GM23338 (cell line): ENCODE measurements at regions not wholly inside any gene's neighbourhood (a gene's known extent, or its start where the extent isn't known, plus 50 kb on each side); places are given as distances from the start of the nearest gene placed in this dataset.

Experiments used
- ATAC-seq: fragments of 200-7000 bp; cut with Tn5 transposase; 3 replicates; pipeline ENCODE4 v1.9.1; 2020
- DNase-seq: peaks from one replicate; pipeline ENCODE4 v3.0.0-alpha.2; 2015; ENCODE audit warnings: low spot score
- H2AFZ ChIP-seq: fragments of 200-600 bp; sonication (generic); 2 replicates; pipeline ENCODE4 v1.8.0; 2016; ENCODE audit warnings: antibody characterized with exemption, mild to moderate bottlenecking, moderate library complexity
- H3F3A ChIP-seq: fragments of 200-600 bp; sonication (generic); replicated peaks from 2 replicates; pipeline ENCODE4 v1.8.0; 2017; ENCODE audit warnings: antibody characterized with exemption, mixed run types, low read depth
- H3K27ac ChIP-seq: fragments of 200-600 bp; sonication (generic); 2 replicates; pipeline ENCODE4 v1.6.1; 2016; ENCODE audit warnings: low read depth
- H3K27me3 ChIP-seq: fragments of 200-600 bp; sonication (generic); 2 replicates; pipeline ENCODE4 v1.8.0; 2016; ENCODE audit warnings: mild to moderate bottlenecking, mixed run types, moderate library complexity; ENCODE audit not compliant: insufficient read depth
- H3K36me3 ChIP-seq: fragments of 200-600 bp; sonication (generic); 2 replicates; pipeline ENCODE4 v1.8.0; 2016; ENCODE audit warnings: mild to moderate bottlenecking; ENCODE audit not compliant: insufficient read depth
- H3K4me1 ChIP-seq: fragments of 200-600 bp; sonication (generic); 2 replicates; pipeline ENCODE4 v1.8.0; 2016; ENCODE audit warnings: mild to moderate bottlenecking, moderate library complexity; ENCODE audit not compliant: insufficient read depth
- H3K4me2 ChIP-seq: fragments of 200-600 bp; sonication (generic); 2 replicates; pipeline ENCODE4 v1.7.1; 2017; ENCODE audit warnings: mixed run types
- H3K4me3 ChIP-seq: fragments of 200-600 bp; sonication (generic); 2 replicates; pipeline ENCODE4 v1.6.1; 2016; ENCODE audit warnings: mixed run types
- H3K79me2 ChIP-seq: fragments of 200-600 bp; sonication (generic); replicated peaks from 2 replicates; pipeline ENCODE4 v1.8.0; 2017; ENCODE audit warnings: mild to moderate bottlenecking; ENCODE audit not compliant: insufficient read depth
- H3K9me2 ChIP-seq: fragments of 200-600 bp; sonication (generic); 2 replicates; pipeline ENCODE4 v1.8.0; 2017; ENCODE audit not compliant: insufficient read depth
- H4K20me1 ChIP-seq: fragments of 200-600 bp; sonication (generic); replicated peaks from 2 replicates; pipeline ENCODE4 v1.8.0; 2017; ENCODE audit warnings: mild to moderate bottlenecking; ENCODE audit not compliant: insufficient read depth
- H3K27ac Mint-ChIP-seq: 2 replicates; pipeline ENCODE4 v1.8.0; 2020; ENCODE audit warnings: inconsistent platforms, mild to moderate bottlenecking, moderate library complexity, mixed read lengths
- H3K27me3 Mint-ChIP-seq: 3 replicates; pipeline ENCODE4 v1.8.0; 2022; ENCODE audit warnings: low read depth, mild to moderate bottlenecking, moderate library complexity, mixed read lengths, inconsistent platforms; ENCODE audit not compliant: insufficient read depth, poor library complexity
- H3K36me3 Mint-ChIP-seq: 3 replicates; pipeline ENCODE4 v1.8.0; 2021; ENCODE audit warnings: low read depth, mild to moderate bottlenecking, inconsistent platforms, moderate library complexity, mixed read lengths
- H3K4me1 Mint-ChIP-seq: 3 replicates; pipeline ENCODE4 v1.8.0; 2020; ENCODE audit warnings: mild to moderate bottlenecking, inconsistent platforms, mixed read lengths
- H3K4me3 Mint-ChIP-seq: 3 replicates; pipeline ENCODE4 v1.8.0; 2021; ENCODE audit warnings: moderate library complexity, mild to moderate bottlenecking, inconsistent platforms, mixed read lengths
- H3K9me3 Mint-ChIP-seq: 3 replicates; pipeline ENCODE4 v1.8.0; 2020; ENCODE audit warnings: moderate library complexity, mild to moderate bottlenecking, inconsistent platforms, mixed read lengths
- CTCF ChIP-seq, 2 experiments: fragments of 200-600 bp in 1 of 2; sonication (generic) in 1 of 2; conservative IDR thresholded peaks; 2 replicates each; pipeline versions ENCODE4 v1.5.1 to v1.6.1; 2016 to 2017; ENCODE audit warnings: antibody characterized with exemption in 2 of 2, low read depth in 2 of 2, mild to moderate bottlenecking in 2 of 2, moderate library complexity in 1 of 2
- EZH2 ChIP-seq: fragments of 200-600 bp; sonication (generic); IDR thresholded peaks from one replicate; pipeline ENCODE4 v1.8.0; 2017; ENCODE audit warnings: antibody characterized with exemption, mild to moderate bottlenecking, low read depth; ENCODE audit not compliant: unreplicated experiment
- EZH2phosphoT487 ChIP-seq: fragments of 200-600 bp; sonication (generic); IDR thresholded peaks from one replicate; pipeline ENCODE4 v1.8.1; 2018; ENCODE audit warnings: antibody characterized with exemption; ENCODE audit not compliant: unreplicated experiment
- POLR2AphosphoS5 ChIP-seq: IDR thresholded peaks from 2 replicates; pipeline ENCODE4 v1.6.1; 2016; ENCODE audit warnings: antibody characterized with exemption, low read depth
- REST ChIP-seq: IDR thresholded peaks from one replicate; pipeline ENCODE4 v1.6.1; 2018; ENCODE audit warnings: antibody characterized with exemption; ENCODE audit not compliant: unreplicated experiment
- STAT1 ChIP-seq: IDR thresholded peaks from one replicate; pipeline ENCODE4 v1.6.1; 2016; ENCODE audit warnings: antibody characterized with exemption; ENCODE audit not compliant: unreplicated experiment
- ZNF114 ChIP-seq: fragments of 250-450 bp; sonication (Bioruptor Pico); IDR thresholded peaks from 2 replicates; pipeline ENCODE4 v1.5.0; 2020; ENCODE audit warnings: mild to moderate bottlenecking, moderate library complexity
- ZNF462 ChIP-seq: fragments of 250-450 bp; sonication (Bioruptor Pico); IDR thresholded peaks from 2 replicates; pipeline ENCODE4 v1.5.0; 2020; ENCODE audit warnings: mild to moderate bottlenecking, moderate library complexity

GRCh38 chr2:44084850-44085249 lies 83.8 kb upstream of the PPM1B start:
- no peak for ATAC-seq
- Histone ChIP-seq H4K20me1 (no peaks in the 10 kb centered on the region), H3K4me1 (peaks cover 21% of the 10 kb centered on the region), H3K27ac (no peak overlapping the region), H3F3A (no peaks in the 10 kb centered on the region; the same call in 1 of the 2 replicates), H3K36me3 (no peaks in the 10 kb centered on the region), H3K9me2 (no peaks in the 10 kb centered on the region), H3K27me3 (no peaks in the 10 kb centered on the region), H3K79me2 (no peaks in the 10 kb centered on the region), H3K4me3 (no peak overlapping the region), H2AFZ (no peak overlapping the region), H3K4me2 (no peak overlapping the region)
- DNase-seq = no peak
- Mint-ChIP-seq H3K4me1 (peaks cover 29% of the 10 kb centered on the region), H3K4me3 (no peak overlapping the region), H3K36me3 (no peaks in the 10 kb centered on the region), H3K27me3 (peaks cover 5% of the 10 kb centered on the region), H3K27ac (no peak overlapping the region), H3K9me3 (no peaks in the 10 kb centered on the region)
- TF ChIP-seq POLR2AphosphoS5 = no peak

GRCh38 chr2:44086629-44087028 lies 82.0 kb upstream of the PPM1B start:
- Histone ChIP-seq H3K4me2 (peak overlapping the region; percentile 61), H2AFZ (peak overlapping the region; percentile 75), H3K9me2 (no peaks in the 10 kb centered on the region), H3K27me3 (no peaks in the 10 kb centered on the region), H3K27ac (no peak overlapping the region), H3K4me1 (peaks cover 21% of the 10 kb centered on the region), H3K4me3 (peak overlapping the region; percentile 44), H3K36me3 (no peaks in the 10 kb centered on the region), H4K20me1 (no peaks in the 10 kb centered on the region), H3K79me2 (no peaks in the 10 kb centered on the region), H3F3A (no peaks in the 10 kb centered on the region; the same call in 1 of the 2 replicates)
- peak overlapping the region; percentile 48 for H3K4me3 Mint-ChIP-seq
- no peak for TF ChIP-seq ZNF114
- no peak for TF ChIP-seq EZH2phosphoT487
- no peak for TF ChIP-seq EZH2
- no peak for TF ChIP-seq ZNF462 (CRISPR knock-in tag)
- no peak for TF ChIP-seq REST
- TF ChIP-seq CTCF (conservative IDR thresholded peaks at IDR 0.05; ENCODE audit: low read depth in 2 of 2) = no peak
- no peak for TF ChIP-seq POLR2AphosphoS5
- TF ChIP-seq STAT1 = no peak
- H3K27ac Mint-ChIP-seq = no peak overlapping the region
- DNase-seq (no peak), ATAC-seq (peak; percentile 36)
- peaks cover 36% of the 10 kb centered on the region for H3K4me1 Mint-ChIP-seq
- H3K27me3 Mint-ChIP-seq = peaks cover 2% of the 10 kb centered on the region
- H3K9me3 Mint-ChIP-seq = no peaks in the 10 kb centered on the region
- no peaks in the 10 kb centered on the region for H3K36me3 Mint-ChIP-seq
